PC-9 (cell line): ENCODE measurements at regions not wholly inside any gene's neighbourhood (a gene's known extent, or its start where the extent isn't known, plus 50 kb on each side); places are given as distances from the start of the nearest gene placed in this dataset.

Experiments used
- EZH2 ChIP-seq: fragments of 200-600 bp; sonication (generic); IDR thresholded peaks from 2 replicates; pipeline ENCODE4 v1.8.0; 2017; ENCODE audit warnings: antibody characterized with exemption, low read depth
- TF ChIP-seq, protein P1 (sequence below): fragments of 200-600 bp; sonication (generic); conservative IDR thresholded peaks from 2 replicates; pipeline ENCODE4 v1.6.1; 2017; ENCODE audit warnings: mixed run types, antibody characterized with exemption, mild to moderate bottlenecking, moderate library complexity

GRCh38 chr3:166362698-166363097 is 525.5 kb upstream of the BCHE start:
- TF ChIP-seq, protein P1, sequence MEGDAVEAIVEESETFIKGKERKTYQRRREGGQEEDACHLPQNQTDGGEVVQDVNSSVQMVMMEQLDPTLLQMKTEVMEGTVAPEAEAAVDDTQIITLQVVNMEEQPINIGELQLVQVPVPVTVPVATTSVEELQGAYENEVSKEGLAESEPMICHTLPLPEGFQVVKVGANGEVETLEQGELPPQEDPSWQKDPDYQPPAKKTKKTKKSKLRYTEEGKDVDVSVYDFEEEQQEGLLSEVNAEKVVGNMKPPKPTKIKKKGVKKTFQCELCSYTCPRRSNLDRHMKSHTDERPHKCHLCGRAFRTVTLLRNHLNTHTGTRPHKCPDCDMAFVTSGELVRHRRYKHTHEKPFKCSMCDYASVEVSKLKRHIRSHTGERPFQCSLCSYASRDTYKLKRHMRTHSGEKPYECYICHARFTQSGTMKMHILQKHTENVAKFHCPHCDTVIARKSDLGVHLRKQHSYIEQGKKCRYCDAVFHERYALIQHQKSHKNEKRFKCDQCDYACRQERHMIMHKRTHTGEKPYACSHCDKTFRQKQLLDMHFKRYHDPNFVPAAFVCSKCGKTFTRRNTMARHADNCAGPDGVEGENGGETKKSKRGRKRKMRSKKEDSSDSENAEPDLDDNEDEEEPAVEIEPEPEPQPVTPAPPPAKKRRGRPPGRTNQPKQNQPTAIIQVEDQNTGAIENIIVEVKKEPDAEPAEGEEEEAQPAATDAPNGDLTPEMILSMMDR, result no peak
- TF ChIP-seq EZH2, result no peak
